ENCODE measurements at regions not wholly inside any gene's neighbourhood (a gene's known extent, or its start where the extent isn't known, plus 50 kb on each side); places are given as distances from the start of the nearest gene placed in this dataset.
"Not testable (repeated sequence)": the region's sequence is repeated elsewhere in the genome, so short reads cannot be mapped to it uniquely, and the experiment has no call there.

DNA sequence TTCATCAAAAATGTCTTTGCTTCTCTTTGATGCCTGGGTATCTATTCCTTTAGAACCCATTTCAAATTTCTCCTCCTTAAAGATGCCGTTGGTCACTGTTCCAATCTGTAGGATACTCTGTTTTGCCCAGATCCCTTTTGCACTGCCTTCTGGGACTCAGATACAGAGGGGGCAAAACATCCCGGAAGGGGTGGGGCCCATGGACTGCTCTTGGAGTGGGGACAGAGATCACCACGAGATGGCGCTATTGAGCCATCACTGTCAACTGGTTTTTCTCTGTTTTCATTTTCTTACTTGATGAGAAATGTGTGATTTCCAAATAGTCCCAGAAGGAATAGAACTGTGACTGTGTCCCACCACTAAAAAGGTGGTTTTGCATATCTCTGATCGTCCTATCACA, 151.8 kb downstream of the NPIPA7 start:
- TF ChIP-seq, protein P1, sequence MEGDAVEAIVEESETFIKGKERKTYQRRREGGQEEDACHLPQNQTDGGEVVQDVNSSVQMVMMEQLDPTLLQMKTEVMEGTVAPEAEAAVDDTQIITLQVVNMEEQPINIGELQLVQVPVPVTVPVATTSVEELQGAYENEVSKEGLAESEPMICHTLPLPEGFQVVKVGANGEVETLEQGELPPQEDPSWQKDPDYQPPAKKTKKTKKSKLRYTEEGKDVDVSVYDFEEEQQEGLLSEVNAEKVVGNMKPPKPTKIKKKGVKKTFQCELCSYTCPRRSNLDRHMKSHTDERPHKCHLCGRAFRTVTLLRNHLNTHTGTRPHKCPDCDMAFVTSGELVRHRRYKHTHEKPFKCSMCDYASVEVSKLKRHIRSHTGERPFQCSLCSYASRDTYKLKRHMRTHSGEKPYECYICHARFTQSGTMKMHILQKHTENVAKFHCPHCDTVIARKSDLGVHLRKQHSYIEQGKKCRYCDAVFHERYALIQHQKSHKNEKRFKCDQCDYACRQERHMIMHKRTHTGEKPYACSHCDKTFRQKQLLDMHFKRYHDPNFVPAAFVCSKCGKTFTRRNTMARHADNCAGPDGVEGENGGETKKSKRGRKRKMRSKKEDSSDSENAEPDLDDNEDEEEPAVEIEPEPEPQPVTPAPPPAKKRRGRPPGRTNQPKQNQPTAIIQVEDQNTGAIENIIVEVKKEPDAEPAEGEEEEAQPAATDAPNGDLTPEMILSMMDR (IDR thresholded peaks at IDR 0.05), result not testable (repeated sequence)
- TF ChIP-seq POLR2A (IDR thresholded peaks at IDR 0.05), result not testable (repeated sequence)
